C4-2B (cell line): ENCODE measurements at regions not wholly inside any gene's neighbourhood (a gene's known extent, or its start where the extent isn't known, plus 50 kb on each side); places are given as distances from the start of the nearest gene placed in this dataset.

ENCODE experiments used
- CTCF ChIP-seq: fragments of 450-650 bp; conservative IDR thresholded peaks from 2 replicates; pipeline ENCODE4 v1.5.1; 2017; ENCODE audit warnings: mild to moderate bottlenecking
- ZFX ChIP-seq: fragments of 450-650 bp; IDR thresholded peaks from 2 replicates; pipeline ENCODE4 v1.6.1; 2017

- no peak for TF ChIP-seq CTCF
- no peak for TF ChIP-seq ZFX
Observed at GRCh38 chr5:114702136-114702535, 340.3 kb downstream of the KCNN2 start.
